Activated naive CD8-positive, alpha-beta T cell treated with anti-CD3 and anti-CD28 coated beads for 36 hours (primary cell): ENCODE measurements at regions not wholly inside any gene's neighbourhood (a gene's known extent, or its start where the extent isn't known, plus 50 kb on each side); places are given as distances from the start of the nearest gene placed in this dataset.

Source experiments
- DNase-seq: peaks from one replicate; pipeline ENCODE4 v3.0.0; 2021
- H3K27ac Mint-ChIP-seq: one replicate; pipeline ENCODE4 v1.8.0; 2022; ENCODE audit warnings: mild to moderate bottlenecking, moderate library complexity, mixed read lengths
- H3K27me3 Mint-ChIP-seq: one replicate; pipeline ENCODE4 v1.8.0; 2022; ENCODE audit warnings: mild to moderate bottlenecking, mixed read lengths
- H3K36me3 Mint-ChIP-seq: one replicate; pipeline ENCODE4 v1.8.0; 2021; ENCODE audit warnings: mild to moderate bottlenecking, mixed read lengths
- H3K4me1 Mint-ChIP-seq: one replicate; pipeline ENCODE4 v1.8.0; 2021; ENCODE audit warnings: mixed read lengths
- H3K4me3 Mint-ChIP-seq: one replicate; pipeline ENCODE4 v1.8.0; 2022; ENCODE audit warnings: mild to moderate bottlenecking, moderate library complexity, mixed read lengths
- H3K9me3 Mint-ChIP-seq: one replicate; pipeline ENCODE4 v1.8.0; 2022; ENCODE audit warnings: mixed read lengths

- Mint-ChIP-seq H3K27ac (no peak overlapping the region), H3K4me1 (peaks cover 3% of the 10 kb centered on the region), H3K36me3 (no peaks in the 10 kb centered on the region), H3K27me3 (peaks cover 10% of the 10 kb centered on the region), H3K4me3 (no peak overlapping the region), H3K9me3 (no peaks in the 10 kb centered on the region)
- DNase-seq, result no peak
These were observed 58.1 kb upstream of the MYRIP start for GRCh38 chr3:39751286-39751685.

- Mint-ChIP-seq H3K4me3 (no peak overlapping the region), H3K9me3 (no peaks in the 10 kb centered on the region), H3K36me3 (no peaks in the 10 kb centered on the region), H3K4me1 (peaks cover 3% of the 10 kb centered on the region), H3K27me3 (peaks cover 14% of the 10 kb centered on the region), H3K27ac (no peak overlapping the region)
- no peak for DNase-seq
These were observed 57.3 kb upstream of the MYRIP start for GRCh38 chr3:39752019-39752637.

GRCh38 chr3:39752751-39753150, 56.7 kb upstream of the MYRIP start:
- no peak overlapping the region for H3K4me3 Mint-ChIP-seq
- no peak overlapping the region for H3K27ac Mint-ChIP-seq
- no peaks in the 10 kb centered on the region for H3K9me3 Mint-ChIP-seq
- DNase-seq, result no peak
- H3K4me1 Mint-ChIP-seq, result peaks cover 3% of the 10 kb centered on the region
- no peaks in the 10 kb centered on the region for H3K36me3 Mint-ChIP-seq
- H3K27me3 Mint-ChIP-seq, result peaks cover 14% of the 10 kb centered on the region

GRCh38 chr3:39753391-39753790, 56.0 kb upstream of the MYRIP start:
- no peaks in the 10 kb centered on the region for H3K36me3 Mint-ChIP-seq
- H3K4me3 Mint-ChIP-seq, result no peak overlapping the region
- H3K27me3 Mint-ChIP-seq, result peaks cover 14% of the 10 kb centered on the region
- no peak overlapping the region for H3K27ac Mint-ChIP-seq
- DNase-seq, result no peak
- H3K4me1 Mint-ChIP-seq, result peaks cover 3% of the 10 kb centered on the region
- H3K9me3 Mint-ChIP-seq, result no peaks in the 10 kb centered on the region

GRCh38 chr3:39754549-39754948, 54.9 kb upstream of the MYRIP start:
- H3K9me3 Mint-ChIP-seq, result no peaks in the 10 kb centered on the region
- no peaks in the 10 kb centered on the region for H3K36me3 Mint-ChIP-seq
- peaks cover 14% of the 10 kb centered on the region for H3K27me3 Mint-ChIP-seq
- H3K4me1 Mint-ChIP-seq, result peaks cover 3% of the 10 kb centered on the region
- H3K4me3 Mint-ChIP-seq, result no peak overlapping the region
- DNase-seq, result no peak
- no peak overlapping the region for H3K27ac Mint-ChIP-seq

GRCh38 chr3:39755100-39755499, 54.3 kb upstream of the MYRIP start:
- Mint-ChIP-seq H3K27ac (no peak overlapping the region), H3K9me3 (no peaks in the 10 kb centered on the region), H3K4me3 (no peak overlapping the region), H3K4me1 (peaks cover 3% of the 10 kb centered on the region), H3K27me3 (peaks cover 14% of the 10 kb centered on the region), H3K36me3 (no peaks in the 10 kb centered on the region)
- DNase-seq, result no peak

- H3K9me3 Mint-ChIP-seq, result no peaks in the 10 kb centered on the region
- no peak overlapping the region for H3K27ac Mint-ChIP-seq
- no peaks in the 10 kb centered on the region for H3K4me1 Mint-ChIP-seq
- peaks cover 14% of the 10 kb centered on the region for H3K27me3 Mint-ChIP-seq
- no peak overlapping the region for H3K4me3 Mint-ChIP-seq
- no peak for DNase-seq
- no peaks in the 10 kb centered on the region for H3K36me3 Mint-ChIP-seq
These were observed 52.1 kb upstream of the MYRIP start for GRCh38 chr3:39757307-39757706.
